ENCODE measurements at regions not wholly inside any gene's neighbourhood (a gene's known extent, or its start where the extent isn't known, plus 50 kb on each side); places are given as distances from the start of the nearest gene placed in this dataset.

DNA sequence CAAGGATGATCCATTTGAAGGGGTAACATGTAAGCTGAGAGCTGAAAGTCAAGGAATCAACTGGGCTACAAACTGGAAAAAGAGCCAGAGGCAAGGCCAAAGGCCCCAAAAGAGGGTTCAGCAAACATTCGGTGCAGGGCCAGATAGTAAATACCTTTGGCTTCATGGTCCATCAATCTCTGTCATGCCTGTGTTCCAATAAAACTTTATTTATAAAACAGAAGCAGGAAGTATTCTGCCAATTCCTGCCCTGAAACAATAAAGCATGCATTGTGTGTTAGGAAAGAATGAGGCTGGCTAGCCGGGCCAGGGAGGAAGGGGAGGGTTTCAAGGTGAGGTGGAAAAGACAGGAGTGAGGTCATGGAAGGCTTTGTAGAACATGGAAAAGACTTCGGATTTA is 107.1 kb downstream of the LBH start:
- TF ChIP-seq, protein P1, sequence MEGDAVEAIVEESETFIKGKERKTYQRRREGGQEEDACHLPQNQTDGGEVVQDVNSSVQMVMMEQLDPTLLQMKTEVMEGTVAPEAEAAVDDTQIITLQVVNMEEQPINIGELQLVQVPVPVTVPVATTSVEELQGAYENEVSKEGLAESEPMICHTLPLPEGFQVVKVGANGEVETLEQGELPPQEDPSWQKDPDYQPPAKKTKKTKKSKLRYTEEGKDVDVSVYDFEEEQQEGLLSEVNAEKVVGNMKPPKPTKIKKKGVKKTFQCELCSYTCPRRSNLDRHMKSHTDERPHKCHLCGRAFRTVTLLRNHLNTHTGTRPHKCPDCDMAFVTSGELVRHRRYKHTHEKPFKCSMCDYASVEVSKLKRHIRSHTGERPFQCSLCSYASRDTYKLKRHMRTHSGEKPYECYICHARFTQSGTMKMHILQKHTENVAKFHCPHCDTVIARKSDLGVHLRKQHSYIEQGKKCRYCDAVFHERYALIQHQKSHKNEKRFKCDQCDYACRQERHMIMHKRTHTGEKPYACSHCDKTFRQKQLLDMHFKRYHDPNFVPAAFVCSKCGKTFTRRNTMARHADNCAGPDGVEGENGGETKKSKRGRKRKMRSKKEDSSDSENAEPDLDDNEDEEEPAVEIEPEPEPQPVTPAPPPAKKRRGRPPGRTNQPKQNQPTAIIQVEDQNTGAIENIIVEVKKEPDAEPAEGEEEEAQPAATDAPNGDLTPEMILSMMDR (IDR thresholded peaks at IDR 0.05; ENCODE audit: extremely low read depth in 1 of 2, insufficient read depth in 1 of 2, low read depth in 1 of 2, low read length in 2 of 2), result no peak
- no peak for TF ChIP-seq EZH2 (IDR thresholded peaks at IDR 0.05; ENCODE audit: borderline replicate concordance, low read depth, low read length, severe bottlenecking)
- no peak for TF ChIP-seq POLR2AphosphoS5 (IDR thresholded peaks at IDR 0.05; ENCODE audit: insufficient read depth, low read depth, low read length)
- TF ChIP-seq FOS (IDR thresholded peaks at IDR 0.05; ENCODE audit: borderline replicate concordance, insufficient read depth, low read length), result no peak
- TF ChIP-seq JUN (IDR thresholded peaks at IDR 0.05; ENCODE audit: borderline replicate concordance, insufficient read depth, insufficient read length, low read depth), result no peak
- no peak for TF ChIP-seq POLR2A (IDR thresholded peaks at IDR 0.05; ENCODE audit: low read depth, low read length)

Data from endothelial cell of umbilical vein (primary cell).